Loucy (cell line): ENCODE measurements at regions not wholly inside any gene's neighbourhood (a gene's known extent, or its start where the extent isn't known, plus 50 kb on each side); places are given as distances from the start of the nearest gene placed in this dataset.
"Not testable (repeated sequence)": the region's sequence is repeated elsewhere in the genome, so short reads cannot be mapped to it uniquely, and the experiment has no call there.

Experiments used
- H2AFZ ChIP-seq: fragments of 200-600 bp; sonication (generic); 2 replicates; pipeline ENCODE4 v1.6.0; 2016; ENCODE audit warnings: antibody characterized with exemption, mild to moderate bottlenecking, low read length, moderate library complexity
- H3F3A ChIP-seq: fragments of 200-600 bp; 2 replicates; pipeline ENCODE4 v1.6.0; 2016; ENCODE audit warnings: antibody characterized with exemption, low read depth, mild to moderate bottlenecking
- H3K27me3 ChIP-seq: fragments of 200-600 bp; sonication (generic); 2 replicates; pipeline ENCODE4 v1.6.1; 2014; ENCODE audit warnings: low read length, mild to moderate bottlenecking; ENCODE audit not compliant: insufficient read depth, poor library complexity, severe bottlenecking
- H3K36me3 ChIP-seq: fragments of 200-600 bp; sonication (generic); 2 replicates; pipeline ENCODE4 v1.6.1; 2016; ENCODE audit warnings: low read length; ENCODE audit not compliant: insufficient read depth
- H3K4me1 ChIP-seq: fragments of 200-600 bp; sonication (generic); 2 replicates; pipeline ENCODE4 v1.5.1; 2014; ENCODE audit warnings: low read length, mild to moderate bottlenecking; ENCODE audit not compliant: insufficient read depth, poor library complexity, severe bottlenecking
- H3K4me2 ChIP-seq: fragments of 200-600 bp; sonication (generic); 2 replicates; pipeline ENCODE4 v1.6.0; 2014; ENCODE audit warnings: antibody characterized with exemption, low read length, low read depth, mild to moderate bottlenecking; ENCODE audit not compliant: poor library complexity, severe bottlenecking
- H3K4me3 ChIP-seq: fragments of 200-600 bp; sonication (generic); 2 replicates; pipeline ENCODE4 v1.5.1; 2014; ENCODE audit warnings: low read length, mild to moderate bottlenecking, mixed read lengths; ENCODE audit not compliant: poor library complexity, severe bottlenecking
- H3K79me2 ChIP-seq: fragments of 200-600 bp; sonication (generic); 2 replicates; pipeline ENCODE4 v1.6.1; 2014; ENCODE audit warnings: low read length; ENCODE audit not compliant: insufficient read depth
- H3K9ac ChIP-seq: fragments of 200-600 bp; sonication (generic); 2 replicates; pipeline ENCODE4 v1.6.0; 2014; ENCODE audit warnings: mild to moderate bottlenecking, low read depth, low read length, moderate library complexity; ENCODE audit not compliant: poor library complexity, severe bottlenecking
- H3K9me2 ChIP-seq: fragments of 200-600 bp; sonication (generic); replicated peaks from 2 replicates; pipeline ENCODE4 v1.6.1; 2016; ENCODE audit warnings: low read depth, low read length, mixed read lengths
- H3K9me3 ChIP-seq: fragments of 200-600 bp; sonication (generic); 2 replicates; pipeline ENCODE4 v1.6.1; 2014; ENCODE audit warnings: mild to moderate bottlenecking, antibody characterized with exemption, low read length, low read depth; ENCODE audit not compliant: insufficient read depth
- H4K20me1 ChIP-seq: fragments of 200-600 bp; sonication (generic); 2 replicates; pipeline ENCODE4 v1.6.0; 2014; ENCODE audit warnings: antibody characterized with exemption, low read length, mild to moderate bottlenecking; ENCODE audit not compliant: insufficient read depth, poor library complexity, severe bottlenecking
- CTCF ChIP-seq: fragments of 200-600 bp; sonication (generic); conservative IDR thresholded peaks from 2 replicates; pipeline ENCODE4 v1.5.1; 2014; ENCODE audit warnings: mild to moderate bottlenecking, antibody characterized with exemption, low read length
- EZH2phosphoT487 ChIP-seq: fragments of 200-600 bp; IDR thresholded peaks from 2 replicates; pipeline ENCODE4 v1.6.1; 2018; ENCODE audit warnings: antibody characterized with exemption, mild to moderate bottlenecking, moderate library complexity, borderline replicate concordance

GRCh38 chr22:22697377-22698117, 53.1 kb downstream of the GGTLC2 start:
- peaks cover 4% of the 10 kb centered on the region for H3K4me1 ChIP-seq
- H3K9me2 ChIP-seq = no peaks in the 10 kb centered on the region
- H3K27me3 ChIP-seq = no peaks in the 10 kb centered on the region
- TF ChIP-seq EZH2phosphoT487 (no peak), CTCF (peak; percentile 51)
- H3K9ac ChIP-seq = no peak overlapping the region
- H3K9me3 ChIP-seq = no peaks in the 10 kb centered on the region
- no peaks in the 10 kb centered on the region for H3F3A ChIP-seq
- H4K20me1 ChIP-seq = no peaks in the 10 kb centered on the region
- peak overlapping the region; percentile 32; the same call in 1 of the 2 replicates for H2AFZ ChIP-seq
- H3K4me2 ChIP-seq = no peak overlapping the region
- no peaks in the 10 kb centered on the region for H3K79me2 ChIP-seq
- H3K4me3 ChIP-seq = no peak overlapping the region
- H3K36me3 ChIP-seq = no peaks in the 10 kb centered on the region

- H3K27me3 ChIP-seq = no peaks in the 10 kb centered on the region
- H2AFZ ChIP-seq = no peak overlapping the region
- H3K9ac ChIP-seq = no peak overlapping the region
- H3K9me3 ChIP-seq = no peaks in the 10 kb centered on the region
- H3K79me2 ChIP-seq = no peaks in the 10 kb centered on the region
- H4K20me1 ChIP-seq = no peaks in the 10 kb centered on the region
- no peaks in the 10 kb centered on the region for H3K36me3 ChIP-seq
- H3K4me1 ChIP-seq = peaks cover 4% of the 10 kb centered on the region
- H3K9me2 ChIP-seq = no peaks in the 10 kb centered on the region
- no peaks in the 10 kb centered on the region for H3F3A ChIP-seq
- no peak for TF ChIP-seq CTCF
- no peak for TF ChIP-seq EZH2phosphoT487
- H3K4me3 ChIP-seq = no peak overlapping the region
- no peak overlapping the region for H3K4me2 ChIP-seq
These were observed 53.9 kb downstream of the GGTLC2 start for GRCh38 chr22:22698263-22698750.

- Histone ChIP-seq H4K20me1 (no peaks in the 10 kb centered on the region), H3K4me2 (no peak overlapping the region), H3K4me3 (no peak overlapping the region), H3K27me3 (no peaks in the 10 kb centered on the region), H3K4me1 (peaks cover 4% of the 10 kb centered on the region), H3K9ac (no peak overlapping the region), H3K9me3 (no peaks in the 10 kb centered on the region), H3K36me3 (no peaks in the 10 kb centered on the region), H3F3A (no peaks in the 10 kb centered on the region), H3K79me2 (no peaks in the 10 kb centered on the region), H2AFZ (no peak overlapping the region), H3K9me2 (no peaks in the 10 kb centered on the region)
- TF ChIP-seq EZH2phosphoT487 = no peak
- TF ChIP-seq CTCF = no peak
These were observed 56.2 kb downstream of the GGTLC2 start for GRCh38 chr22:22700631-22701030.

GRCh38 chr22:22701557-22701956, 57.1 kb downstream of the GGTLC2 start:
- not testable (repeated sequence) for H3K4me2 ChIP-seq, H2AFZ ChIP-seq, H4K20me1 ChIP-seq, H3F3A ChIP-seq, H3K27me3 ChIP-seq, H3K36me3 ChIP-seq, H3K9me3 ChIP-seq, H3K9ac ChIP-seq, H3K9me2 ChIP-seq, H3K4me1 ChIP-seq, H3K4me3 ChIP-seq, H3K79me2 ChIP-seq
